Gastroesophageal sphincter (tissue), 3 donors: ENCODE measurements at regions not wholly inside any gene's neighbourhood (a gene's known extent, or its start where the extent isn't known, plus 50 kb on each side); places are given as distances from the start of the nearest gene placed in this dataset.

Source experiments
- EP300 ChIP-seq: sonication (generic); formaldehyde crosslinking; IDR thresholded peaks from one replicate; pipeline ENCODE4 v1.6.1; 2017; ENCODE audit warnings: antibody characterized with exemption, mild to moderate bottlenecking
- POLR2A ChIP-seq, 2 donors: fragments of 450-650 bp; IDR thresholded peaks; one replicate each; pipeline ENCODE4 v1.6.1; 2017; ENCODE audit warnings: antibody characterized with exemption in 2 of 2, mild to moderate bottlenecking in 2 of 2, moderate library complexity in 1 of 2
- POLR2AphosphoS5 ChIP-seq: sonication (generic); formaldehyde crosslinking; IDR thresholded peaks from one replicate; pipeline ENCODE4 v1.6.1; 2017; ENCODE audit warnings: antibody characterized with exemption
- TF ChIP-seq, protein P1 (sequence below), 4 experiments: fragments of 200-600 bp in 2 of 4; fragments of 450-650 bp in 2 of 4; sonication (generic) in 1 of 4; IDR thresholded peaks; one replicate each; pipeline ENCODE4 v1.5.1; 2017 to 2019; ENCODE audit warnings: antibody characterized with exemption in 4 of 4, mild to moderate bottlenecking in 2 of 4, moderate library complexity in 2 of 4

DNA sequence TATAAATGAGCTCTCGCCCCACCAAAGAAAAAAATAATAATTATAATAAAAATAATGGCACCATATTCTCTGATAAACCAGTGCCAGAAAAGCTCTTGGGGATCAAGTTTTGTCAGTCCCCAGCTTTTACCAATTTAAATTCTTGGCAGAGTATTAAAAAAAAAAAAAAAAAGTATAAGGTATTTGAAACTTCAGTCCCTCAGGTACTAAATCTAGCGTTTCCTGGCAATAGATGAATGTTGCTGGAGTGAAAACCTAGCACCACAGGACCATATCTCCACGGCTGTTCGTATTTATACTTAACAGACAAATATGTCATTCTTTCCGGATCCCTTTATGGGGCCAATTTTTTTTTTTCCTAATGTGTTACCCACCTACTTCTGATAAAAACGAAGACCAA, 646.2 kb downstream of the CCDC171 start:
- TF ChIP-seq, protein P1, sequence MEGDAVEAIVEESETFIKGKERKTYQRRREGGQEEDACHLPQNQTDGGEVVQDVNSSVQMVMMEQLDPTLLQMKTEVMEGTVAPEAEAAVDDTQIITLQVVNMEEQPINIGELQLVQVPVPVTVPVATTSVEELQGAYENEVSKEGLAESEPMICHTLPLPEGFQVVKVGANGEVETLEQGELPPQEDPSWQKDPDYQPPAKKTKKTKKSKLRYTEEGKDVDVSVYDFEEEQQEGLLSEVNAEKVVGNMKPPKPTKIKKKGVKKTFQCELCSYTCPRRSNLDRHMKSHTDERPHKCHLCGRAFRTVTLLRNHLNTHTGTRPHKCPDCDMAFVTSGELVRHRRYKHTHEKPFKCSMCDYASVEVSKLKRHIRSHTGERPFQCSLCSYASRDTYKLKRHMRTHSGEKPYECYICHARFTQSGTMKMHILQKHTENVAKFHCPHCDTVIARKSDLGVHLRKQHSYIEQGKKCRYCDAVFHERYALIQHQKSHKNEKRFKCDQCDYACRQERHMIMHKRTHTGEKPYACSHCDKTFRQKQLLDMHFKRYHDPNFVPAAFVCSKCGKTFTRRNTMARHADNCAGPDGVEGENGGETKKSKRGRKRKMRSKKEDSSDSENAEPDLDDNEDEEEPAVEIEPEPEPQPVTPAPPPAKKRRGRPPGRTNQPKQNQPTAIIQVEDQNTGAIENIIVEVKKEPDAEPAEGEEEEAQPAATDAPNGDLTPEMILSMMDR (IDR thresholded peaks at IDR 0.05), result no peak
- TF ChIP-seq POLR2A (IDR thresholded peaks at IDR 0.05), result no peak
- no peak for TF ChIP-seq POLR2AphosphoS5
- no peak for TF ChIP-seq EP300
